GM03348 (cell line): ENCODE measurements at regions not wholly inside any gene's neighbourhood (a gene's known extent, or its start where the extent isn't known, plus 50 kb on each side); places are given as distances from the start of the nearest gene placed in this dataset.
A peak's percentile ranks its signal among the peaks of the same experiment; 100 is the strongest.
"Not testable (repeated sequence)": the region's sequence is repeated elsewhere in the genome, so short reads cannot be mapped to it uniquely, and the experiment has no call there.

ENCODE experiments used
- DNase-seq: peaks from one replicate; pipeline ENCODE4 v3.0.0; 2012; ENCODE audit warnings: low spot score

GRCh38 chr20:30811885-30812671 is 445.4 kb upstream of the DEFB115 start:
- DNase-seq, result peak; percentile 38

GRCh38 chr20:30812739-30813411 is 444.6 kb upstream of the DEFB115 start:
- DNase-seq, result peak; percentile 10

GRCh38 chr20:30813412-30814311 is 443.8 kb upstream of the DEFB115 start:
- DNase-seq, result peak; percentile 15

- DNase-seq, result not testable (repeated sequence)
Observed at GRCh38 chr20:30814312-30814639, 443.2 kb upstream of the DEFB115 start.

GRCh38 chr20:30815027-30815576 is 442.4 kb upstream of the DEFB115 start:
- peak; percentile 7 for DNase-seq

GRCh38 chr20:30815577-30816181 is 441.8 kb upstream of the DEFB115 start:
- peak; percentile 19 for DNase-seq

GRCh38 chr20:30816182-30816645 is 441.2 kb upstream of the DEFB115 start:
- DNase-seq, result peak; percentile 45

GRCh38 chr20:30821615-30822014 is 435.8 kb upstream of the DEFB115 start:
- DNase-seq, result not testable (repeated sequence)

- not testable (repeated sequence) for DNase-seq
Observed at GRCh38 chr20:30824666-30825065, 432.8 kb upstream of the DEFB115 start.

- not testable (repeated sequence) for DNase-seq
Observed at GRCh38 chr20:30845923-30846322, 411.5 kb upstream of the DEFB115 start.

GRCh38 chr20:30868271-30868670 is 389.2 kb upstream of the DEFB115 start:
- DNase-seq, result not testable (repeated sequence)

- DNase-seq, result not testable (repeated sequence)
Observed at GRCh38 chr20:30871127-30871526, 386.3 kb upstream of the DEFB115 start.

GRCh38 chr20:30872252-30872651 is 385.2 kb upstream of the DEFB115 start:
- DNase-seq, result not testable (repeated sequence)

GRCh38 chr20:30875868-30876267 is 381.6 kb upstream of the DEFB115 start:
- not testable (repeated sequence) for DNase-seq

GRCh38 chr20:30891400-30891799 is 366.1 kb upstream of the DEFB115 start:
- DNase-seq, result not testable (repeated sequence)

GRCh38 chr20:30892541-30893345 is 364.7 kb upstream of the DEFB115 start:
- DNase-seq, result no peak

- not testable (repeated sequence) for DNase-seq
Observed at GRCh38 chr20:30893346-30894314, 363.8 kb upstream of the DEFB115 start.

- DNase-seq, result not testable (repeated sequence)
Observed at GRCh38 chr20:30894707-30895353, 362.6 kb upstream of the DEFB115 start.

- not testable (repeated sequence) for DNase-seq
Observed at GRCh38 chr20:30895354-30895711, 362.1 kb upstream of the DEFB115 start.
